ENCODE measurements at regions not wholly inside any gene's neighbourhood (a gene's known extent, or its start where the extent isn't known, plus 50 kb on each side); places are given as distances from the start of the nearest gene placed in this dataset.

GRCh38 chr2:8414946-8415879 lies 266.6 kb upstream of the ID2 start:
- Histone ChIP-seq H2AFZ (replicated peaks) (no peak overlapping the region), H3K27me3 (no peaks in the 10 kb centered on the region), H3K79me2 (ENCODE audit: low read depth) (no peaks in the 10 kb centered on the region), H3K9ac (no peak overlapping the region), H3K27ac (no peak overlapping the region), H4K20me1 (ENCODE audit: low read depth) (no peaks in the 10 kb centered on the region), H3K4me3 (no peak overlapping the region), H3K4me2 (no peak overlapping the region), H3F3A (ENCODE audit: low read depth) (peaks cover 4% of the 10 kb centered on the region), H3K36me3 (no peaks in the 10 kb centered on the region), H3K9me3 (ENCODE audit: low read depth) (no peaks in the 10 kb centered on the region), H3K4me1 (peaks cover 9% of the 10 kb centered on the region)
- TF ChIP-seq CTCF (IDR thresholded peaks at IDR 0.05) (no peak), EZH2phosphoT487 (IDR thresholded peaks at IDR 0.05) (no peak), EZH2 (IDR thresholded peaks at IDR 0.05) (no peak)
- peak overlapping the region; percentile 31 for H3K27ac Mint-ChIP-seq
- peaks cover 2% of the 10 kb centered on the region for H3K27me3 Mint-ChIP-seq (ENCODE audit: insufficient read depth, low read depth)
- H3K4me1 Mint-ChIP-seq: peaks cover 10% of the 10 kb centered on the region
- no peak overlapping the region for H3K4me3 Mint-ChIP-seq
- peaks cover 2% of the 10 kb centered on the region for H3K36me3 Mint-ChIP-seq
- H3K9me3 Mint-ChIP-seq: no peaks in the 10 kb centered on the region
- DNase-seq (ENCODE audit: low spot score): no peak

- Histone ChIP-seq H3K4me3 (no peak overlapping the region), H3K27ac (no peak overlapping the region), H3K36me3 (no peaks in the 10 kb centered on the region), H2AFZ (replicated peaks) (no peak overlapping the region), H3F3A (ENCODE audit: low read depth) (peaks cover 4% of the 10 kb centered on the region), H3K9ac (no peak overlapping the region), H3K79me2 (ENCODE audit: low read depth) (no peaks in the 10 kb centered on the region), H4K20me1 (ENCODE audit: low read depth) (no peaks in the 10 kb centered on the region), H3K9me3 (ENCODE audit: low read depth) (no peaks in the 10 kb centered on the region), H3K27me3 (no peaks in the 10 kb centered on the region), H3K4me1 (peaks cover 9% of the 10 kb centered on the region), H3K4me2 (no peak overlapping the region)
- peaks cover 10% of the 10 kb centered on the region for H3K4me1 Mint-ChIP-seq
- no peak for DNase-seq (ENCODE audit: low spot score)
- no peak overlapping the region for H3K27ac Mint-ChIP-seq
- H3K36me3 Mint-ChIP-seq: peaks cover 2% of the 10 kb centered on the region
- H3K27me3 Mint-ChIP-seq (ENCODE audit: insufficient read depth, low read depth): peaks cover 2% of the 10 kb centered on the region
- H3K9me3 Mint-ChIP-seq: no peaks in the 10 kb centered on the region
- no peak overlapping the region for H3K4me3 Mint-ChIP-seq
- no peak for TF ChIP-seq CTCF (IDR thresholded peaks at IDR 0.05)
- TF ChIP-seq EZH2 (IDR thresholded peaks at IDR 0.05): no peak
- no peak for TF ChIP-seq EZH2phosphoT487 (IDR thresholded peaks at IDR 0.05)
Observed at GRCh38 chr2:8416001-8416571, 265.8 kb upstream of the ID2 start.

- TF ChIP-seq EZH2phosphoT487 (IDR thresholded peaks at IDR 0.05) (no peak), CTCF (IDR thresholded peaks at IDR 0.05) (no peak), EZH2 (IDR thresholded peaks at IDR 0.05) (no peak)
- Mint-ChIP-seq H3K4me3 (no peak overlapping the region), H3K36me3 (no peaks in the 10 kb centered on the region), H3K9me3 (no peaks in the 10 kb centered on the region), H3K27ac (no peak overlapping the region), H3K4me1 (peaks cover 8% of the 10 kb centered on the region), H3K27me3 (ENCODE audit: insufficient read depth, low read depth) (peaks cover 2% of the 10 kb centered on the region)
- peaks cover 4% of the 10 kb centered on the region for H3F3A ChIP-seq (ENCODE audit: low read depth)
- no peak overlapping the region for H3K4me2 ChIP-seq
- H3K27ac ChIP-seq: no peak overlapping the region
- no peak overlapping the region for H3K9ac ChIP-seq
- DNase-seq (ENCODE audit: low spot score): no peak
- H4K20me1 ChIP-seq (ENCODE audit: low read depth): no peaks in the 10 kb centered on the region
- no peak overlapping the region for H3K4me3 ChIP-seq
- no peaks in the 10 kb centered on the region for H3K36me3 ChIP-seq
- no peak overlapping the region for H2AFZ ChIP-seq (replicated peaks)
- no peaks in the 10 kb centered on the region for H3K79me2 ChIP-seq (ENCODE audit: low read depth)
- H3K4me1 ChIP-seq: peaks cover 9% of the 10 kb centered on the region
- H3K9me3 ChIP-seq (ENCODE audit: low read depth): no peaks in the 10 kb centered on the region
- H3K27me3 ChIP-seq: no peaks in the 10 kb centered on the region
Observed at GRCh38 chr2:8416849-8417832, 264.7 kb upstream of the ID2 start.
